ENCODE measurements at regions not wholly inside any gene's neighbourhood (a gene's known extent, or its start where the extent isn't known, plus 50 kb on each side); places are given as distances from the start of the nearest gene placed in this dataset.

DNA sequence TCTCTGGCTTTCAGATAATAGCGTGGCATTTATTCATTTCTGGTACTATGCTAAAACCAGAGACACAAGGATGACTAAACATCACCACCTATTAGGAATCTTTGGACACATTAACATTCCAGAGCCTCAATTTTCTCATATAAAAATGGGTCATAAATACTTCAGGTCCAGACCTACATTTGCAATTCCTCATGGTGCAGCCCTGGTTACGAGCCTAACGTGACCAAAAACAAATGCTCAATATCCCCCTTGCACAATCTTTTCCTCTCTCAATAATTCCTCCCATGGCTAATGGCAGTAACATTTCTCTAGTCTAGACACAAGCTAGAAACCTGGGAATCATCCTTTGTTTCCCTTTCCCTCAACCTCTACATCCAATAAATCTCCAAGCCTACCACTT, 112.8 kb upstream of the NABP1 start:
- no peaks in the 10 kb centered on the region for H3K4me1 ChIP-seq (replicated peaks)
- no peak for DNase-seq (ENCODE audit: low spot score)
- no peaks in the 10 kb centered on the region for H3K9me3 ChIP-seq
- H3K36me3 ChIP-seq = no peaks in the 10 kb centered on the region
- H3K27ac ChIP-seq = no peak overlapping the region
- intact Hi-C loops (cut with DNase I) = loop anchor here (10.0 kb wide), 1 partner anchor 600 kb away; no protein-coding TSS in a partner anchor
- no peak for TF ChIP-seq POLR2A (IDR thresholded peaks at IDR 0.05)
- TF ChIP-seq POLR2AphosphoS5 (IDR thresholded peaks at IDR 0.05) = no peak
- TF ChIP-seq, protein P1, sequence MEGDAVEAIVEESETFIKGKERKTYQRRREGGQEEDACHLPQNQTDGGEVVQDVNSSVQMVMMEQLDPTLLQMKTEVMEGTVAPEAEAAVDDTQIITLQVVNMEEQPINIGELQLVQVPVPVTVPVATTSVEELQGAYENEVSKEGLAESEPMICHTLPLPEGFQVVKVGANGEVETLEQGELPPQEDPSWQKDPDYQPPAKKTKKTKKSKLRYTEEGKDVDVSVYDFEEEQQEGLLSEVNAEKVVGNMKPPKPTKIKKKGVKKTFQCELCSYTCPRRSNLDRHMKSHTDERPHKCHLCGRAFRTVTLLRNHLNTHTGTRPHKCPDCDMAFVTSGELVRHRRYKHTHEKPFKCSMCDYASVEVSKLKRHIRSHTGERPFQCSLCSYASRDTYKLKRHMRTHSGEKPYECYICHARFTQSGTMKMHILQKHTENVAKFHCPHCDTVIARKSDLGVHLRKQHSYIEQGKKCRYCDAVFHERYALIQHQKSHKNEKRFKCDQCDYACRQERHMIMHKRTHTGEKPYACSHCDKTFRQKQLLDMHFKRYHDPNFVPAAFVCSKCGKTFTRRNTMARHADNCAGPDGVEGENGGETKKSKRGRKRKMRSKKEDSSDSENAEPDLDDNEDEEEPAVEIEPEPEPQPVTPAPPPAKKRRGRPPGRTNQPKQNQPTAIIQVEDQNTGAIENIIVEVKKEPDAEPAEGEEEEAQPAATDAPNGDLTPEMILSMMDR (IDR thresholded peaks at IDR 0.05) = no peak
- 96% methylated on average over 3 of the region's 3 CpGs for WGBS
- H3K27me3 ChIP-seq (replicated peaks; ENCODE audit: insufficient read depth) = no peaks in the 10 kb centered on the region
- no peak overlapping the region for H3K4me3 ChIP-seq

- intact Hi-C loops (cut with DNase I) = loop anchor here (2.0 to 10.0 kb wide), 2 partner anchors 123 to 599 kb away; no protein-coding TSS in a partner anchor
- no peak for TF ChIP-seq POLR2AphosphoS5 (IDR thresholded peaks at IDR 0.05)
- TF ChIP-seq, protein P1 (IDR thresholded peaks at IDR 0.05) = no peak
- no peak for TF ChIP-seq POLR2A (IDR thresholded peaks at IDR 0.05)
Observed at GRCh38 chr2:191565647-191566198, 112.2 kb upstream of the NABP1 start.

DNA sequence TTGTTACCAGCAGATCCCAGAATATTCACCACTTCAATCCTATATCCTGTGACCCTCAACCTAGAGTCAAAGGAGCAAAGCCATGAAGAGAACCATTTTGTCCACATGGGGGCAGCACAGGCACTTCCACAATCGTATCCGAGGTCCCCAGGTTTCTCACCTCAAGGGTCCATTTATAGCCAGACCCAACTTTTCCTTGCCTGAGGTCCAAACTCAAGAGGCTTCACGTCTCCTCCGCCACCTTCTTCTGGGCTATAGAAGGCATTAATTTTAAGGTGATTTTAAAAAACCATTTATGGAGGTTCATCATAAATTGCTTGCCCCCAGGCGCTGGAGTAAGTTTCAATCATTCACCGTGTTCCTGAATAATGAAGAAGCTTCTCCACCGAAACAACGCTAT, 111.6 kb upstream of the NABP1 start:
- no peaks in the 10 kb centered on the region for H3K4me1 ChIP-seq (replicated peaks)
- H3K36me3 ChIP-seq = no peaks in the 10 kb centered on the region
- TF ChIP-seq, protein P1 (IDR thresholded peaks at IDR 0.05) = peak in 3 of 4 experiments; percentile 44 to 61 (median 56)
- TF ChIP-seq POLR2AphosphoS5 (IDR thresholded peaks at IDR 0.05) (no peak), POLR2A (IDR thresholded peaks at IDR 0.05) (no peak)
- H3K27me3 ChIP-seq (replicated peaks; ENCODE audit: insufficient read depth) = no peaks in the 10 kb centered on the region
- H3K9me3 ChIP-seq = no peaks in the 10 kb centered on the region
- 68% methylated on average over 8 of the region's 8 CpGs for WGBS
- H3K4me3 ChIP-seq = no peak overlapping the region
- DNase-seq (ENCODE audit: low spot score) = peak; percentile 29
- intact Hi-C loops (cut with DNase I) = loop anchor here (2.0 to 10.0 kb wide), 2 partner anchors 122 to 598 kb away; no protein-coding TSS in a partner anchor
- H3K27ac ChIP-seq = no peak overlapping the region

More at GRCh38 chr2:191565647-191566198, 112.2 kb upstream of the NABP1 start:
- 73% methylated on average over 4 of the region's 4 CpGs for WGBS
- Histone ChIP-seq H3K4me3 (no peak overlapping the region), H3K9me3 (no peaks in the 10 kb centered on the region), H3K36me3 (no peaks in the 10 kb centered on the region), H3K27ac (no peak overlapping the region), H3K4me1 (replicated peaks) (no peaks in the 10 kb centered on the region), H3K27me3 (replicated peaks; ENCODE audit: insufficient read depth) (no peaks in the 10 kb centered on the region)
- DNase-seq (ENCODE audit: low spot score) = no peak

DNA sequence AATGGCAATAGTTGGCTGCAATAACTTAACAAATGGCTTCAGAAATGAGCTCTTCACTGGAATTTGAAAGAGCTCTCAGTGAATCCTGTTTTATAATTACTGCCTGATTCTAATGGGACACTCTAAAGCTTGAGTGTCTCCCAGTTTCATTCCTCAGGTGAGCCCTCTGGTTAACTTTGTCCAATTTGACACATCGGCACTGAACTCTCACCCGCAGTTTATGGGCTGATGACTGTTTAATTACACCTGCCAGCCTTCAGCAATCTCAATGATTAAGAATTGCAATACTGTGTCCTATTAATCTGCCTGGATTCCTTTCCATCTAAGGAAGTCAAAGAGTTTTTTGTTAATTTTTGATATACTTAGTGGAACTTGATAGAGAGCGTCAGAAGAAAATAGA, 110.7 kb upstream of the NABP1 start:
- DNase-seq (ENCODE audit: low spot score) = no peak
- H3K27ac ChIP-seq = no peak overlapping the region
- intact Hi-C loops (cut with DNase I) = loop anchor here (2.0 to 10.0 kb wide), 2 partner anchors 122 to 598 kb away; no protein-coding TSS in a partner anchor

More for the DNA sequence above, 110.7 kb upstream of the NABP1 start:
- no peak for TF ChIP-seq POLR2AphosphoS5 (IDR thresholded peaks at IDR 0.05)
- TF ChIP-seq, protein P1 (IDR thresholded peaks at IDR 0.05) = no peak
- no peak for TF ChIP-seq POLR2A (IDR thresholded peaks at IDR 0.05)
- WGBS = 91% methylated on average over 3 of the region's 3 CpGs
- Histone ChIP-seq H3K4me1 (replicated peaks) (no peaks in the 10 kb centered on the region), H3K27me3 (replicated peaks; ENCODE audit: insufficient read depth) (no peaks in the 10 kb centered on the region), H3K4me3 (no peak overlapping the region), H3K9me3 (no peaks in the 10 kb centered on the region), H3K36me3 (no peaks in the 10 kb centered on the region)

Data from prostate gland (tissue), 2 donors.